ENCODE measurements at regions not wholly inside any gene's neighbourhood (a gene's known extent, or its start where the extent isn't known, plus 50 kb on each side); places are given as distances from the start of the nearest gene placed in this dataset.

DNA sequence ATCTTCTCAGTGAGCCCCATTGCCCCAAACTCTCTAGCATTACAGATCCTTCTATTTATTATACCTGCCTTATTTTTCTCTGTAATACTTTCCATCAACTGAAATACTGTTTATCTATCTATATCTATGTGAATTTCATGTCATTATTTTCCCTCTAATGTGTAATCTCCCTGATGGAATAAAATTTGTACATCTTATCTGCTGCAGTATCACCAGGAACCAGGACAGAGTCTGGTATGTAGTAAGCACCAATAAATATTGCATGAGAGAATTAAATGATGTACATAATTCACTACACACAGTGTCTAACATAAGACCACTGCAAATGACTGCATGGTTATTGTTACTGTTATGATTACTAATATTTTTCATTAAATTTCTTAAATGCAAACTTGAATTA, 759.1 kb downstream of the PRELID2 start:
- no peak for TF ChIP-seq CTCF (IDR thresholded peaks at IDR 0.05)
- Histone ChIP-seq H3K36me3 (no peaks in the 10 kb centered on the region), H3K27ac (no peak overlapping the region), H3K4me1 (no peaks in the 10 kb centered on the region), H3K27me3 (no peaks in the 10 kb centered on the region), H3K4me3 (no peak overlapping the region), H3K9me3 (no peaks in the 10 kb centered on the region)
- ATAC-seq (no peak), DNase-seq (no peak)
- intact Hi-C loops (cut with DNase I), result no loop called here

- Histone ChIP-seq H3K27me3 (no peaks in the 10 kb centered on the region), H3K9me3 (no peaks in the 10 kb centered on the region), H3K4me1 (no peaks in the 10 kb centered on the region), H3K4me3 (no peak overlapping the region), H3K27ac (no peak overlapping the region), H3K36me3 (no peaks in the 10 kb centered on the region)
- intact Hi-C loops (cut with DNase I), result no loop called here
- DNase-seq, result no peak
- no peak for TF ChIP-seq CTCF (IDR thresholded peaks at IDR 0.05)
- no peak for ATAC-seq
These were observed 762.3 kb downstream of the PRELID2 start for GRCh38 chr5:145072889-145073288.

DNA sequence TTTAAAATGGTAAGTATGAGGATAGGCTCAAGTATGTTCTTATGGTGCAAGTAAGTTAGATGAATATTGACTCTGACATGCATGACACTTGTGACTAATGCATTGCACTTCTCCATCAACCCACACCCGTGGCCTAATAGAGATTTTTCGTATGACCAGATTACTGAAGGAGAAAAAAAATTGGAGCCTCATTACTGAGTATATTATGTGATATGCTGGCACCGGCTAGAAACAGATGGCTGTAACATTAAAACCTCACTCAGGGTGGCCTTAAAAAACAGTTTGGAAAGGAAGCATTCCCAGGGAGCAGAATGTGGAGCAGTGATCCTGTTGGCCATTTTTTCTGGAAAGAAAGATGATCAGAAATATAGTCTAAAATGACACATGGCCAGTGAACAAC, 766.4 kb downstream of the PRELID2 start:
- intact Hi-C loops (cut with DNase I), result no loop called here
- no peak overlapping the region for H3K27ac ChIP-seq

GRCh38 chr5:145062280-145063062, 772.7 kb downstream of the PRELID2 start:
- Histone ChIP-seq H3K27me3 (no peaks in the 10 kb centered on the region), H3K9me3 (no peaks in the 10 kb centered on the region), H3K27ac (no peak overlapping the region), H3K4me3 (no peak overlapping the region), H3K4me1 (no peaks in the 10 kb centered on the region), H3K36me3 (no peaks in the 10 kb centered on the region)
- DNase-seq (no peak), ATAC-seq (no peak)
- intact Hi-C loops (cut with DNase I), result no loop called here
- no peak for TF ChIP-seq CTCF (IDR thresholded peaks at IDR 0.05)

More for the DNA sequence above, 766.4 kb downstream of the PRELID2 start:
- no peaks in the 10 kb centered on the region for H3K4me1 ChIP-seq
- ATAC-seq, result no peak
- no peaks in the 10 kb centered on the region for H3K9me3 ChIP-seq
- no peak for DNase-seq
- no peaks in the 10 kb centered on the region for H3K27me3 ChIP-seq
- TF ChIP-seq CTCF (IDR thresholded peaks at IDR 0.05), result no peak
- no peaks in the 10 kb centered on the region for H3K36me3 ChIP-seq
- no peak overlapping the region for H3K4me3 ChIP-seq

DNA sequence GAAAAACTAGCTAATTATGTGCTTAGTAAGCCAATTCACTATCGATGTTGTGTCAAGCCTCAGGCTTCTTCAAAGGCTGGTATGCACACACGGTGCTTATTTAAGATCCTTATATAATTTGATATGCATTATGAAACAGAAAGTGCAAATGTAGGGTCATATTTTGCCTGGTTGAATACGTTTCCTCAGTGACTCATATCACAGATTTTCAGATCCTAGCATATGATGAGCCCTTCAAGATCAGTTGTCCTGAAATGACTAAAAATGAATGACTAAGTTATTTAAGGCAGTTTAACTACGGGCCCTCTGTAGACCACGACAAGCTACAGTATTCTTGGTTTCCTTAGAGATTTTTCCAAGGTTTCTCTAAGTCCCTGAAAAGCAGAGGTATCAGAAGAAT, 778.3 kb downstream of the PRELID2 start:
- Histone ChIP-seq H3K27me3 (no peaks in the 10 kb centered on the region), H3K27ac (no peak overlapping the region), H3K4me1 (no peaks in the 10 kb centered on the region), H3K4me3 (no peak overlapping the region), H3K9me3 (no peaks in the 10 kb centered on the region), H3K36me3 (no peaks in the 10 kb centered on the region)
- DNase-seq (no peak), ATAC-seq (no peak)
- no peak for TF ChIP-seq CTCF (IDR thresholded peaks at IDR 0.05)
- intact Hi-C loops (cut with DNase I), result no loop called here

All from left lung (tissue), 4 donors.